GM19043 (cell line): ENCODE measurements at regions not wholly inside any gene's neighbourhood (a gene's known extent, or its start where the extent isn't known, plus 50 kb on each side); places are given as distances from the start of the nearest gene placed in this dataset.

Source experiments
- ATAC-seq: cut with Tn5 transposase; IDR thresholded peaks from one replicate; pipeline ENCODE4 v1.9.1; 2021; ENCODE audit warnings: low read depth; ENCODE audit not compliant: unreplicated experiment

DNA sequence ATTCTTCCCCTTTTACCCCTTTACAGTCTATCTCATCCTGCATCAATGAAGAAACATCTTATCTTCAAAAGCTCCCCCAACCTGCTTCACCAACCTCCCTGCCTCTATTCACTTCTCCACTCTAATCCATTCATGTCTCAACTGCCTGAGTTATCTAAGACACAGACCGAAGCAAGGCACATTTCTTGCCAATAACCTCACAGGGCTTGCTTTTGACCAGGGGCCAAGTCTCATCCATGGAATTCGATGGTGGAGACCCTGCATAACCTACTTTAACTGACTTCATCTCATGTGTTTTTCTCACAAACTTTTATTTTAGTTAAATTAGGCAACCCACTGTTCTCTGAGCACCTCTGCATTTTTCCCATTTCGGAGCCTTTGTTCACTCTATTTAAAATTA lies 69.7 kb downstream of the MYCN start:
- ATAC-seq, result no peak

DNA sequence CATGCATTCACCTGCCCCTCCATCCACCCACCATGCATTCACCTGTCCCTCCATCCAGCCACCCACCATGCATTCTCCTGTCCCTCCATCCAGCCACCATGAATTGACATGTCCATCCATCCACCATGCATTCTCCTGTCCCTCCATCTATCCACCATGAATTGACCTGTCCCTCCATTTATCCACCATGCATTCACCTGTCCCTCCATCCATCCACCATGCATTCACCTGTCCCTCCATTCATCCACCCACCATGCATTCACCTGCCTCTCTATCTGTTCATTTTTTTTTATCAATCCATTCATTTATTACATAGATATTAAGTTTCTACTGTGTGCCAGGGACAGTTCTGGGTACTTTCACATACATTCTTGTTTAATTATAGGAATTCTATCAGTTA lies 69.2 kb downstream of the MYCN start:
- ATAC-seq, result no peak

DNA sequence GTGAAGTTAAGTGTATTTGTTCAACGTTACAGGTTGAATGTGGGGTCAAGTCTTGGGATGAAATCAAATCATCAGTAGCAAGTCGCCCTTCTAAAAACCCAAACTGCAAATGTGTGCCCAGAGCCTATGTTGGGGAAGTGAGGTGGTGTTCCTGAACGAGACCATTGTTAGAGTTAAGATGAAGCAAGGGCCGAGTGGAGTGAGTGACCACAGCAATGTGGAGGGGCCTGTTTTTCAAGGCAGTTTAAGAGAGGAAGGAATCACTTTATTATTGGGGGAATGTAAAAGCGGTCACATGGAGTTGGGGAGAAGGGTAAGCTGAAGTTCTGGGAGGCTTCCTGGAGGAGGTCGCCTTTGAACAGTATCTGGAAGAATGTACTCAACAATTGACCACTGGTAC lies 68.5 kb downstream of the MYCN start:
- ATAC-seq, result no peak

DNA sequence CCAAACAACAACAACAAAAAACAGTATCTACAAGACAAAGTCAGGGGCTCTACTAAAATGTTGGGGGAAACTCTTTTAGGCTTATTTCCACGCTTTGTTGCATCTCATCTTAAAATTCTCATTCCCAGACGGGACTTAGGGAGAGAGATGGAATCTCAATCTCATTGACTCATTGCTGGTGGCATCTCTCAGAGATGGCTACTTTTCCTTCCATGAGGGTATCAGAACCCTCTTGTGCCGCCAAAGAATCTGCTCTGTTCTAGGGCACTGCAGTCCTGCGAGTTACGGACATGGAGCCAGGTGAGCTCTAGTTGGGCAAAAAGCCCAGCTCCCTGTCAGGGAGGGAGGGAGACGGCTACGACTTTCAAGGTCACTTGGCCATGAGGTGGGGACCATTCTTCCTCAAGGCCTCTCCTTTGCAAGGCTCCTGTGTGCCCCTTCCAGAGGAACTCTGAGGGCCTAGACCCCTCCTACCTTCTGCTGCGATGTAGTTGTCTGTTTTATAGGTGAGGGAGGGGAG lies 68.0 kb downstream of the MYCN start:
- ATAC-seq, result no peak

DNA sequence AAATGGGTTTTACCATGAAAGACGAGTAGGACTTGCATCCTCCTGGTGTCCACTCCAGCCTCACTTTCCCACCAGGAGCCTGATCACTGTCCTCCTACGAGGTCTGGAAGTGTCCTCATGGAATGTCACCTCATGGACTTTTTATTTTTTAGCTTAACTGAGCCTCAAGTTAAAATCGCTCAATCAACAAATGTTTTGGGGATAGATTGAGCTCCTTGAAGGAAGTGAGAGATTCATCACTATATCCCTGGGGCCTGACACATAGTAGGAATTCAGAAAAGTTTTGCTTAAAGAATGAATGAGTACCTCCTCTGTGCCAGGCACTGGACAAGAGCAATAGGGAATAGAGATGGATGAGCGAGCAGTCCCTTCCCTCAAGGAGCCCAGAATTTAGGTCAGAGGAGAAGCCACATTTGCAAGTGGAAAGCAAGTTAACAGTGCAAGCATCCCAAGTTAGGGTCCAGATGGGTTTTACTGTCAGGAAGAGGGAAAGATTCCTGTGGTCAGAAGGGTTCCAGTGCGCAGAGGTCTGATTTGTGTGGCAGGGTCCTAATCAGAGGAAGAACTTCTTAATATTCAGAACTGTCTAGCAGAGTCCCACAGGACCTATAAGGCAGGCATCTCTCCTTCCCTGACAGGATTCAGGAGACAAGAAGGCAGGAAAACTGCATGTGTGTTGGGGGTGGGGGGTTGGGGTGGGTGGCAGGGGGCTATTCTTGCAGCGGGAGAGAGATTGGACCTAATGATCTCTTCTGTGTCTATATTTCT lies 67.0 kb downstream of the MYCN start:
- ATAC-seq, result no peak

DNA sequence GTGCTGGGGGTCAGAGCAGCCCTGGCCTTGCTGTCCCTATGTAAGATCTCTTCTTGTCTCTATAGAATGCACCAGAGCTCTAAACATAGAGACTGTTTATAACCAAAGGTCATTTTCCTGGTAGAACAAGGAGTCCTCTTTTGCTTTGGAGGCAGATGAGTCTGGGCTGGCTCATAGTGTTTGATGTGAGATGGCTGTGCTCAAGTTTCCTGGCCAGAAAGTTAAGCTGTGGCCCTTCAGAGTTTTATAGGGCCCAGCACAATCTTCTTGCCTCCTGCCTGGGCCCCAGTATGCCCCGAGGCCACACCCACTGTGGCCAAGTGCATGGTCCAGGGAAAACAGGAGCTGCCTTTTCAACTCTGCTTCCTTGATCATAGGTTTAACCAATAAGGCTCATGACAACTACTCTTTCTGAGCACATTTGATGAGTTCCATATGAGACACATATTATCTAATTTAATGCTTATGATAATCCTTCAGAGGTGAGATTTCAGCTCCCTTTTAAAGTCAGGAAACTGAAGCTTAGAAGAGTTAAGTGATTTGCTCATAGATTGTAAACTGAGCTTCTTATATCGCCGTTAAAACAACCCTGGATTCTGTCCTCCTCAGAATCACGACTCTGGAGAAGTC lies 66.3 kb downstream of the MYCN start:
- no peak for ATAC-seq

DNA sequence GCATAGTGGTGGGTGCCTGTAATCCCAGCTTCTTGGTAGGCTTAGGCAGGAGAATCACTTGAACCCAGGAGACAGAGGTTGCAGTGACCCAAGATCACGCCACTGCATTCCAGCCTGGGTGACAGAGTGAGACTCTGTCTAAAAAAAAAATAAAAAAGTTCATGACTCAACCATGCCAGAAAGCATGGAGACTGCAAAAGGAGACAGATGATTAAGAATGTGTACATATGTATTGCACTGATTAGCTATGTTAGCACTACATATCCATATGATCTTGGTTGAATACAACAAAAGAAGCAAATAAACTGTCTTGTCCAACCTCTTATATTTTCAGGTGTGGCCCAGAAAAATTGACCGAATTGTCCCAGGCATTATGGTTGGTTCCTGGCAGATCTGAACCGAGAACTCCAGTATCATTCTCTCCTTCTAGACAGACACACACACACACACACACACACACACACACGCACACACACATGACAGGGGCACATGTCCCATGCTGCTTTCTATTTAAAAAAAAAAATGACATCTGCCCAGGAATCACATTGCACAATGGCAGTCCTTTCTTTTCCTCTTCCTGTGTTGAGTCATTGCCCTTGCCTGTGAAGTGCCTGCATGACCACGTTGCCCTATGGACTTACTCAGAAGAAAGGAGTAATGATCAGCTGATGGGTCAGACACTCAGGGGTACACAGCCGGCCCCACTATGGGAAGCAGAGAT lies 65.6 kb downstream of the MYCN start:
- no peak for ATAC-seq

DNA sequence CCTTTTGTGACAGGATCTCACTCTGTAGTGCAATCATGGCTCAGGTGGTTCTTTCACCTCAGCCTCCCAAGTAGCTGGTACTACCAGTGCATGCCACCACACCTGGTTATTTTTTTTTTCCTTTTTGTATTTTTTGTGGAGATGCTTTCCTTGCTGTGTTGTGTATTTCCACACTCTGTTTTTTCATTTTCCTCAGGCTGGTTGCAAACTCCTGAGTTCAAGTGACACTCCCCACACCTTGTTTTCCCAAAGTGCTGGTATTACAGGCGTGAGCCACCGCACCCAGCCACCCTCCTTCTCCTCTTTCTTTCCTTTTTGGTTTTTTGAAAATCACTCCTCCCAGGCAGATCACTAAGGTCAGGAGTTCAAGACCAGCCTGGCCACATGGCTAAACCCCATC lies 65.0 kb downstream of the MYCN start:
- no peak for ATAC-seq

DNA sequence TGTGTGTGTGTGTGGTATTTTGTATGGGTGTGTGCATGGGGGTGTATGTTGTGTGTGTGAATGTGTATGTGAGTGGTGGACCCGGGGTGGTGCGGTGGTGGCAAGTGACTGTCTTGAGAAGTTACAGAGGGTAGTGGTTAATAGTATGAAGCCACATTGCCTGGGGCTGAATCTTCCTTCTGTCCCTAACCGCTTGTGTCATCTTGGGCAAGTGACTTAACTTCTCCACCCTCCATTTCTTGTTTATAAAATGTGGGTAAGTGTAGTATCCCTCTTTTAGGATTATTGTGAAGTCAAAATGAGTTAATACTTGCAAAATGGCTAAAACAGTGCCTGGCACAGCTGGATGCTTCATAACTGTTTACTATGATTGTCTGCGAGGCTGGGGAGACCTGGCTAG lies 63.5 kb downstream of the MYCN start:
- no peak for ATAC-seq

DNA sequence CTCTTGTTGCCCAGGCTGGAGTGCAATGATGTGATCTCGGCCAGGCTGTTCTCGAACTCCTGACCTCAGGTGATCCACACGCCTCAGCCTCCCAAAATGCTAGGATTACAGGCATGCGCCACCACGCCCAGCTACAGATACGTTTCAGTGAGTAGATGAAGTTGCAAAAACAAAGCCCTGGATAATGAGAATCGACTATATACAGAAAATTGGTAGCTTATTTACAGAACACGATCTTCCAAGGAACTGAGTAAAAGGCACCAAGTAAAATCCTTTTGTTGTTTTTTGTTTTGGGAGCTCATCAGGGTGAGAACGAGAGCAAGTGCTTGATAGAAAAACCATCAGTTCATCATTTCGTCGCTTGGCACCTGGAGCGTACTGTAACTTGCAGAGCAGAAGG lies 62.8 kb downstream of the MYCN start:
- no peak for ATAC-seq

DNA sequence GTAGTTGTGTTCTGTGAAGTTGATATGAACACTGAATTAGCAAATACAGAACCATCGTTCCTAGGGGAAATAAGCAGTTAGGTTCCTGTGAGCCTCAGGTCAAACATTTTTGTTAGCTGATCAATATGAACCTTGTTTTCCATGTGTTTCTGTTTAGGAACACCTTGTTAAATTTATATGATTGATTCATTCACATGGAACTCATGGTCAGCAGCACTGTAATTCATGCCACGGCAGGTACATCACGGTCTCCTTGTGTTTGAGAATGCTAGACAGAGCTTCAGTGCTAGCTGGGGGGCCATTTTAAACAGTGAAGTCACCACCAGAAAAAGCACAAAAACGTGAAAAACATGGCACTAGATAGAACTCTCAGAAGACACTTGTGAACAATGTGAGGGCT lies 62.2 kb downstream of the MYCN start:
- ATAC-seq, result no peak

DNA sequence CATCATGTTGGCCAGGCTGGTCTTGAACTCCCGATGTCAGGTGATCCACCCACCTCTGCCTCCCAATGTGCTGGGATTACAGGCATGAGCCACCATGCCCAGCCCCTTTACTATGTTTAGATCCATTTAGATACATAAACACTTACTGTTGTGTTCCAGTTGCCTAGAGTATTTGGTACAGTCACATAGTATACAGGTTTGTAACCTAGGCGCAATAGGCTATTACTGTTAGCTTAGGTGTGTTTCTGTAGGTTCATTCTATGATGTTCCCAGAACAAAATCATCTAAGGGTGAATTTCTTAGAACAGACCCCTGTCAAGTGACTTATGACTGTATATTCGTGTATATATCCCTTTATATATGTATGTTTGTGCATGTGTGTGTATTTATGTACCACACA lies 61.8 kb downstream of the MYCN start:
- ATAC-seq, result no peak

DNA sequence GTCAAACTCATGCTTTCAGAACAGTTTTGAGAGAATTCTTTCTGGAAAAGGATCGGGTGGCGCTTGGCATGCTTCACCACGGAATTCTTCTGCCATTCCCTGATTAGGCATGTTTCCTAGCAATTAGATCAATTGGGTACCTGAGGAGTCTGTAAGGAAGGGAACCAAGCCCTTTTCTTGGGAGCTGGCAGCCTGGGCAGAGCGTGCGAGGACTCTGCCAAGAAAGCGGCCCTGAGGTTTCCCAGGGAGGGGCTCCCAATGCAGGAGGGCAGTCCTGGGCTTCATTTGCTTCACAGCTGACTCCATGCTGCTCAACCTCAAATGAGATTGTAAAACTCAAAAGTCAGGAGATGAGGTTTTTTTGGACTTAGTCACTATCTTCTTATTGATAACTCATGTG lies 60.3 kb downstream of the MYCN start:
- ATAC-seq, result no peak

DNA sequence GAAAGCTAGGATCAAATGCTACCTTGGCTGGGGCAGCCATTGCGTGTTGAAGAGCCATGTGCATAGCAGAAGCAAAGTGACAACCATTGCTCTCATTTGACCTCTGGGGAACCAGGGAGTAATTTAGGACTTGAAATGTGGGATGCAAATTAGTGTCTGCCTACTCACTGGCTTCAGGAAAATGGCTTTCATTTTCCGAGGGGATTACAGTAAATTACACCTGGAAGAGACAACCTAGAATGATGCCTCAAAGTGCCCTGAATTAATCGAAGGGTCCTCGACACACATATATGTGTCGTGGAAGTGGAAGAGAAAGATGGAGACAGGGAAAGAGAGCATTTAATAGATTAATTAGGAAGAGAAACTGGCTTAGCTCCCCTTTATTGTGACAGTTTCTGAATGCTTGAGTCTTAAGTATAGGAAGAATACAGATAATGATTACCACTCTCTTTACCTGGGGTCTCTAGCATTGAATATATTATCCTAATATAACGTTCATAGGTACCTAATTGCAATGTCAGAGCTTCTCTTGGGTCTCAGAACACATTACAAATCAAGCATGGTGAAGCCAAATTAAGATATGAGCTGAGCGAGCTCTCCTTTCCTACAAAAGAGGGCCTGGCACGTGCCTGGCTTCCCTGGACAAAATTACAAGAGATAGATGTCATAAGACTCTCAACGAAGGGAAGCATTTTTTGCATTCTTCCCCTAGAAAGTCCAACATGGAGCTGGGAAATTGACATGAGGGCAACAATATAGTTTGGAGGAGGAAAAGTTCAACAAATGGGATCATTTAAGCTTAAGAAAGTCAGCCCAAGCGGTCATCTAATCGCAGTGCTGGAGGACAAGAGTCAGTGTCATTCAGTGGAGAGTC lies 59.5 kb downstream of the MYCN start:
- ATAC-seq, result no peak

DNA sequence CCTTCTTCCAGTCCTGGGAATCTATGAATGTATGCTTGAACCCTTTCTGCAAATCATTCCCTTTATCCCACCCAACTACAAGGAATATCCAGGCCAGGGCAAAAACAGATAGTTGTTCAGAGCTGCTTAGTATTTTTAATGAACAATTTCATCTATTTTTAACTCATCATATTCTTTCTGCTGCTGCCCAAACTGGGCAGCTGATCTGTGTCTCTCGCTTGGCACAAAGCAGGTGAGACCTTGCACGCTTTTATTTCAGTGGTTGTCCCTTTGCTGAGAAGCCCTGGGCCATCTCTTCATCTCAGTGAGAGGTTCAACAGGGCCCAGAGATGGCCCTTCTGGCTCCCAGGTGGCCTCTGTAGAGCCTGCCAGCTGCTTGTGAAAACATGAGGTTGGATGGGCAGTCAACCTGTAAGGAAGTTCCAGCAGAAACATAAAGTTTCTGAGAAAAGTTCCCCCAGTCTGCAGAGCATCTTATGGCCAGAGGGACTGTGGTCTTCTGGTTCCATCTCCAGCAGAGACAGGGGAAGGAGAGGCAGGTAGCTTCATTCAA lies 57.5 kb downstream of the MYCN start:
- ATAC-seq, result no peak

DNA sequence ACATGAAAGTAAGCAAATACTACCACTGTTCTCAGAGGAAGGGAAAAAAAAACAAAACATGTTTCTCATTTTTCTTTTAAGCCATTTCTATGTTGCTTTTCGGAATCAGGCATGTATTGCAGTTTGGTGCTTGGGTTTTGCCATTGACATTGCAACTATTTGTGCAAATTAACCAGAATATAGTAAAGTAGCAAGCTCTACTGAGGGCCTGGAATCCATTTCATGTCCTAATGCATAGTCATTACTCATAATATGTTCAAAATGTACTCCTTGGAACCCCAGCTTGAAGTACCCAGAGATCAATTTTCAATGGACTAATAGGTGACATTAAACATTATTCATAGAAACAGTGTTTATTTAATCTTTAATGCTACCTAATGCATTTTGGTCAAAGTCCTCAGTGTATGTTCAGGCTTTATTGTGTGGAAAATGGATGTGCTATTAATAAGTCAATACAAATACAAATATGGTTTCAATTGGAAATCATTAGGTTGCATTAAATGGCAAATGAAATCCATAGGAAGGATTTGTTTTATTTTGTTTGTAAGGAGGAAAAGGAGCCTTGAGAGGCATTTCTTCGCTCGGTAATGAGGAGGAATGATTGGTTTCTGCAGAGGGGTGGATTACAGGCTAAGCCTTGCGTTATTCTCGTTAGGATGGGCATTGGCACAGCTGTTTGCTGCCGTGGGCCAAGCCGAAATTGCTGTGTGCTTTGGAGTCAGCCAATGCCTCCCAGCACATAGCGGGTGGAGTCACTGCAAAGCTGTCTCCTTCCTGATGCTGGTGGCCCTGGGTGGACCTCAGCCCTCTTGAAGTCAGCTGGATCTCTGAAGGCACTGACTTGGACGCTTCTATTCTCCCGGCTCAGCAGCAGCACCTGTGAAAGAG lies 56.4 kb downstream of the MYCN start:
- ATAC-seq, result no peak
